ENCODE measurements at regions not wholly inside any gene's neighbourhood (a gene's known extent, or its start where the extent isn't known, plus 50 kb on each side); places are given as distances from the start of the nearest gene placed in this dataset.

GRCh38 chr12:11569716-11570115 lies 79.8 kb upstream of the ETV6 start:
- ChIA-PET POLR2A (no interaction called here), CTCF (interaction anchor here (1.6 to 1.7 kb wide), 2 partner anchors 11 to 464 kb away, joined by 4 to 6 read pairs; no protein-coding TSS in a partner anchor)
- Histone ChIP-seq H3K4me1 (ENCODE audit: control insufficient read depth in 2 of 2, insufficient read depth in 2 of 2, low read length in 2 of 2) (peaks cover 3 to 11% of the 10 kb centered on the region in 2 donors), H3K9me3 (ENCODE audit: control extremely low read depth in 1 of 3, control insufficient read depth in 2 of 3, insufficient read depth in 1 of 3, low read length in 2 of 3) (peaks cover 0 to 4% (median 1%) of the 10 kb centered on the region in 3 donors), H3K27me3 (replicated peaks in 1 of 4; ENCODE audit: control extremely low read depth in 1 of 4, control insufficient read depth in 3 of 4, insufficient read depth in 4 of 4, low read length in 3 of 4) (peaks cover 0 to 4% (median 2%) of the 10 kb centered on the region in 4 experiments), H3K4me3 (ENCODE audit: control extremely low read depth in 1 of 5, extremely low read depth in 1 of 5, insufficient read depth in 1 of 5, low read depth in 2 of 5, low read length in 4 of 5) (no peak overlapping the region), H3K27ac (ENCODE audit: low read length in 2 of 2) (no peak overlapping the region), H3K36me3 (replicated peaks in 1 of 2; ENCODE audit: control extremely low read depth in 1 of 2, control insufficient read depth in 1 of 2, extremely low read depth in 1 of 2, insufficient read depth in 2 of 2, low read length in 1 of 2) (no peaks in the 10 kb centered on the region), H3K79me2 (ENCODE audit: control insufficient read depth, insufficient read depth, low read length) (no peaks in the 10 kb centered on the region), H4K20me1 (ENCODE audit: control insufficient read depth, insufficient read depth, low read length, poor library complexity, severe bottlenecking) (no peaks in the 10 kb centered on the region), H3K4me2 (replicated peaks; ENCODE audit: low read depth, low read length, poor library complexity, severe bottlenecking) (no peak overlapping the region), H3K9ac (ENCODE audit: low read length) (no peak overlapping the region), H2AFZ (ENCODE audit: insufficient read depth, low read depth, low read length, poor library complexity, severe bottlenecking) (no peak overlapping the region)
- Mint-ChIP-seq H3K9me3 (ENCODE audit: insufficient read depth) (peaks cover 2% of the 10 kb centered on the region), H3K27me3 (peaks cover 10% of the 10 kb centered on the region), H3K4me1 (peaks cover 17% of the 10 kb centered on the region), H3K4me3 (no peak overlapping the region), H3K27ac (no peak overlapping the region)
- intact Hi-C loops (cut with micrococcal nuclease): no loop called here
- TF ChIP-seq EZH2 (IDR thresholded peaks at IDR 0.05; ENCODE audit: borderline replicate concordance, insufficient read depth, low read depth, low read length, poor library complexity, severe bottlenecking) (no peak), CTCF (IDR thresholded peaks at IDR 0.05) (no peak)
- DNase-seq (no peak), ATAC-seq (ENCODE audit: low read depth) (no peak)

DNA sequence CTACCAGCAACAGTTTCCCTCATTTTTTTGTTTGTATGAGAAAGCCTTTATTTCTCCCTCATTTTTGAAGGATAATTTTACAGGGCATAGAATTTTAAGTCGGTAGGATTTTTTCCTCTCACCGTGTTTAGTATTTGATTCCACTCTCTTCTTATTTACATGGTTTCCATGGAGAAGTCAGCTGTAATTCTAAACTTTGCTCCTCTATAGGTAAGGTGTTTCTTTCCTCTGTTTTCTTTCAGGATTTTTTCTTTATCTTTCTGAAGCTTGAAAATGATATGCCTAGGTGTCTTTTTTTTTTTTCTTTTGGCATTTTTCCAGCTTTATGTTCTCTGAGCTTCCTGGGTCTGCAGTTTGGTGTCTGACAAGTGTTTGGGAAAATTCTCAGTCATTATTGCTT lies 75.6 kb upstream of the ETV6 start:
- peaks cover 10% of the 10 kb centered on the region for H3K27me3 Mint-ChIP-seq
- DNase-seq (no peak), ATAC-seq (ENCODE audit: low read depth) (no peak)
- no peaks in the 10 kb centered on the region for H3K9me3 Mint-ChIP-seq (ENCODE audit: insufficient read depth)
- Histone ChIP-seq H3K9me3 (ENCODE audit: control extremely low read depth in 1 of 3, control insufficient read depth in 2 of 3, insufficient read depth in 1 of 3, low read length in 2 of 3) (peaks cover 0 to 4% (median 1%) of the 10 kb centered on the region in 3 donors), H3K27me3 (replicated peaks in 1 of 4; ENCODE audit: control extremely low read depth in 1 of 4, control insufficient read depth in 3 of 4, insufficient read depth in 4 of 4, low read length in 3 of 4) (peaks cover 0 to 6% (median 2%) of the 10 kb centered on the region in 4 experiments), H3K27ac (ENCODE audit: low read length in 2 of 2) (no peak overlapping the region), H2AFZ (ENCODE audit: insufficient read depth, low read depth, low read length, poor library complexity, severe bottlenecking) (no peak overlapping the region), H3K9ac (ENCODE audit: low read length) (no peak overlapping the region), H3K4me1 (ENCODE audit: control insufficient read depth in 2 of 2, insufficient read depth in 2 of 2, low read length in 2 of 2) (peaks cover 5 to 13% of the 10 kb centered on the region in 2 donors), H4K20me1 (ENCODE audit: control insufficient read depth, insufficient read depth, low read length, poor library complexity, severe bottlenecking) (no peaks in the 10 kb centered on the region), H3K4me2 (replicated peaks; ENCODE audit: low read depth, low read length, poor library complexity, severe bottlenecking) (no peak overlapping the region), H3K79me2 (ENCODE audit: control insufficient read depth, insufficient read depth, low read length) (no peaks in the 10 kb centered on the region), H3K4me3 (ENCODE audit: control extremely low read depth in 1 of 5, extremely low read depth in 1 of 5, insufficient read depth in 1 of 5, low read depth in 2 of 5, low read length in 4 of 5) (no peak overlapping the region), H3K36me3 (replicated peaks in 1 of 2; ENCODE audit: control extremely low read depth in 1 of 2, control insufficient read depth in 1 of 2, extremely low read depth in 1 of 2, insufficient read depth in 2 of 2, low read length in 1 of 2) (no peaks in the 10 kb centered on the region)
- TF ChIP-seq EZH2 (IDR thresholded peaks at IDR 0.05; ENCODE audit: borderline replicate concordance, insufficient read depth, low read depth, low read length, poor library complexity, severe bottlenecking): no peak
- TF ChIP-seq CTCF (IDR thresholded peaks at IDR 0.05): no peak
- WGBS (ENCODE audit: insufficient coverage): no CpG with 5 or more reads among the region's 2 CpGs
- ChIA-PET POLR2A (no interaction called here), CTCF (interaction anchor here (0.7 to 15.7 kb wide), 5 partner anchors 9 to 1960 kb away, joined by 3 to 433 read pairs (median 3); no protein-coding TSS in a partner anchor)
- H3K4me3 Mint-ChIP-seq: no peak overlapping the region
- intact Hi-C loops (cut with micrococcal nuclease): no loop called here
- H3K4me1 Mint-ChIP-seq: peaks cover 10% of the 10 kb centered on the region
- no peak overlapping the region for H3K27ac Mint-ChIP-seq
